Activated CD4-positive, alpha-beta T cell treated with anti-CD3 and anti-CD28 coated beads for 24 hours (primary cell): ENCODE measurements at regions not wholly inside any gene's neighbourhood (a gene's known extent, or its start where the extent isn't known, plus 50 kb on each side); places are given as distances from the start of the nearest gene placed in this dataset.

Experiments used
- DNase-seq, 2 donors: peaks; one replicate each; pipeline ENCODE4 v3.0.0-alpha.2; 2020; ENCODE audit warnings: low read depth in 2 of 2

GRCh38 chr3:150022381-150023238, 51.9 kb upstream of the PFN2 start:
- DNase-seq = no peak

GRCh38 chr3:150020527-150020926, 49.8 kb upstream of the PFN2 start:
- no peak for DNase-seq
